CD4-positive, alpha-beta memory T cell (primary cell): ENCODE measurements at regions not wholly inside any gene's neighbourhood (a gene's known extent, or its start where the extent isn't known, plus 50 kb on each side); places are given as distances from the start of the nearest gene placed in this dataset.
"Not testable (repeated sequence)": the region's sequence is repeated elsewhere in the genome, so short reads cannot be mapped to it uniquely, and the experiment has no call there.

Source experiments
- CTCF ChIA-PET: fragments of 350-600 bp; sonication (Branson Sonifier 250); formaldehyde crosslinking; loops from one replicate; lab custom pipeline; 2021; ENCODE audit warnings: inconsistent platforms; ENCODE audit not compliant: partially characterized antibody; lab: Charles Lee
- POLR2A ChIA-PET: fragments of 350-600 bp; sonication (Branson Sonifier 250); formaldehyde crosslinking; loops from one replicate; lab custom pipeline; 2021; ENCODE audit not compliant: partially characterized antibody; lab: Charles Lee
- DNase-seq, 5 donors: peaks; one replicate each; pipeline versions ENCODE4 v3.0.0 to v3.0.0-alpha.2; 2020 to 2022; ENCODE audit warnings: mixed read lengths in 1 of 5
- H3K27ac ChIP-seq: one replicate; pipeline ENCODE4 v1.7.0; 2013; ENCODE audit warnings: low read depth, low read length
- H3K27me3 ChIP-seq: 2 replicates; pipeline ENCODE4 v1.7.0; 2013; ENCODE audit warnings: mild to moderate bottlenecking, low read length, moderate library complexity; ENCODE audit not compliant: insufficient read depth
- H3K36me3 ChIP-seq: 2 replicates; pipeline ENCODE4 v1.7.0; 2013; ENCODE audit warnings: mild to moderate bottlenecking, low read length, moderate library complexity; ENCODE audit not compliant: insufficient read depth
- H3K4me1 ChIP-seq: 2 replicates; pipeline ENCODE4 v1.7.0; 2013; ENCODE audit warnings: mild to moderate bottlenecking, low read length, moderate library complexity; ENCODE audit not compliant: insufficient read depth
- H3K4me3 ChIP-seq, 2 donors: one replicate each; pipeline ENCODE4 v1.7.0; 2013; ENCODE audit warnings: low read length in 2 of 2, mild to moderate bottlenecking in 1 of 2
- H3K9me3 ChIP-seq, 2 donors: one replicate each; pipeline ENCODE4 v1.7.0; 2013; ENCODE audit warnings: low read length in 2 of 2, control low read depth in 1 of 2; ENCODE audit not compliant: control insufficient read depth in 1 of 2
- H3K27ac Mint-ChIP-seq, 7 donors: one replicate each; pipeline ENCODE4 v1.8.0; 2020 to 2021; ENCODE audit warnings: mixed read lengths in 7 of 7, mild to moderate bottlenecking in 6 of 7, inconsistent platforms in 3 of 7, moderate library complexity in 3 of 7
- H3K27me3 Mint-ChIP-seq, 2 donors: one replicate each; pipeline ENCODE4 v1.8.0; 2020 to 2021; ENCODE audit warnings: mixed read lengths in 2 of 2
- H3K36me3 Mint-ChIP-seq, 2 donors: one replicate each; pipeline ENCODE4 v1.8.0; 2020 to 2021; ENCODE audit warnings: mixed read lengths in 2 of 2, inconsistent platforms in 1 of 2, mild to moderate bottlenecking in 1 of 2
- H3K4me1 Mint-ChIP-seq, 4 donors: one replicate each; pipeline ENCODE4 v1.8.0; 2020 to 2021; ENCODE audit warnings: mixed read lengths in 4 of 4, mild to moderate bottlenecking in 1 of 4
- H3K4me3 Mint-ChIP-seq, 8 donors: one replicate each; pipeline ENCODE4 v1.8.0; 2020 to 2021; ENCODE audit warnings: mixed read lengths in 8 of 8, mild to moderate bottlenecking in 7 of 8, moderate library complexity in 6 of 8, inconsistent platforms in 3 of 8
- H3K9me3 Mint-ChIP-seq, 8 donors: one replicate each; pipeline ENCODE4 v1.8.0; 2020 to 2021; ENCODE audit warnings: mixed read lengths in 8 of 8, mild to moderate bottlenecking in 5 of 8, inconsistent platforms in 3 of 8, moderate library complexity in 1 of 8
- intact Hi-C: fragments of 100-400 bp; cut with micrococcal nuclease; formaldehyde crosslinking; loops from one replicate; pipeline ENCODE4 v1.15.1; 2023

DNA sequence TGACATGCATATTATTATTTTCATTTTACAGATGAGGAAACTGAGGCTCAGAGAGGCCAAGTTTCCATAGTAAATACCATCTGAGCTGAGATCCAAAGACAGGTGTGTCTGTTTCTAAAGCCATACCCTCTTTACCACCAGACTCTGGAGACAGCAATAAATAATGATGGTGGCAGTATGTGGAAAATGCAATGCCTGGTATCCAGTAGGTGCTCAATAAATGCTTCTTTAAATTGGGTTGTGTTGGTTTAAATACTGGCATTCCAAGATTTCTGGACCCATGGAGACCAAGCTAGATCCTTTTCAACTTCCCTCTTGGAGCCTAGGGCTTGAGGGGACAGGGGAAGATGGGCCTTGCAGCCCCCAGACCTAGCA is 221.3 kb upstream of the MSX2 start:
- Histone ChIP-seq H3K27ac (no peak overlapping the region), H3K4me1 (no peaks in the 10 kb centered on the region), H3K9me3 (no peaks in the 10 kb centered on the region), H3K4me3 (no peak overlapping the region), H3K27me3 (no peaks in the 10 kb centered on the region), H3K36me3 (no peaks in the 10 kb centered on the region)
- Mint-ChIP-seq H3K36me3 (peaks cover 0 to 2% of the 10 kb centered on the region in 2 donors), H3K4me1 (no peaks in the 10 kb centered on the region), H3K9me3 (peaks cover 3 to 30% (median 19%) of the 10 kb centered on the region in 8 donors), H3K4me3 (no peak overlapping the region), H3K27ac (no peak overlapping the region), H3K27me3 (peaks cover 2% of the 10 kb centered on the region in 2 donors)
- CTCF ChIA-PET, result no interaction called here
- POLR2A ChIA-PET, result no interaction called here
- intact Hi-C loops, result no loop called here
- DNase-seq, result no peak

DNA sequence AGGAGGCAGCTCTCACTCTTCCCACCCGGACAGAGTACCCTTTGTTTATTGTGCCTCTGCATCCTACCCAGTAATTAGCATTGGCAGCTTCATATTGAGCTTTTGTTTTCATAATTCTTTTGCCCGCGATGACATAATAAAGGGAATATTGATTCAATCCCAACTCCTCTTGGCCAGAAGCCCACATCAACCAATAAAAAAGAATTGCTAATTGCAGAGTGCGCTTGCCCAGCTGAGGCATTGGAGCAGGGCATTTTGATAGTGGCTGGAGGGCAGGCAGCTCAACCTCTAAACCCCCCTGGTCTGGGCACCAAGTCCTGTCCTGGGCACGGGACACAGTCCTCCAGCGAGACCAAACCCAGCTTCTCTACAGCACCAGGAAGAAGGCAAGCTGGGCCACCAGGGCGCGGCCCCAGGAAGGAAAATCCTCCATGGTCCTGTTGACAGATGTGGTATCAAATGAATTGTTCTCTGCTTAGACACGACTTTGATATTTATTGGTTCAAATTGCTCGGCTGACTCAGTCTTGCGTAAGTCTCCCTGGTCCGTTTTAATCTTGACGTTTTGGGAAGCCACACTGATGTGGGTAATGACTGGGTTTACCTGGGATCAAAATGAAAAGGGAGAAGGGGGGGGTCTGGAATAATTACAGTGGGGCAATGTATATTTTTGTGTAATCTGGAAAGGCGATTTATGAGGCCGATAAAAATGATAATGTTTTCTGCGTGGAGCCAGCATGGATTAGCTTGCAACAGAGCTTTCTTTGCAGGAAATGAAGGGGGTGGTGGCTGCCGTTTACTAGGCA is 220.7 kb upstream of the MSX2 start:
- ChIA-PET CTCF (no interaction called here), POLR2A (no interaction called here)
- Histone ChIP-seq H3K4me1 (no peaks in the 10 kb centered on the region), H3K4me3 (no peak overlapping the region), H3K27me3 (no peaks in the 10 kb centered on the region), H3K9me3 (no peaks in the 10 kb centered on the region), H3K27ac (no peak overlapping the region), H3K36me3 (no peaks in the 10 kb centered on the region)
- H3K27ac Mint-ChIP-seq, result no peak overlapping the region
- intact Hi-C loops, result no loop called here
- H3K27me3 Mint-ChIP-seq, result peaks cover 2% of the 10 kb centered on the region in 2 donors
- H3K9me3 Mint-ChIP-seq, result peaks cover 3 to 25% (median 14%) of the 10 kb centered on the region in 8 donors
- no peak overlapping the region for H3K4me3 Mint-ChIP-seq
- DNase-seq, result no peak
- no peaks in the 10 kb centered on the region for H3K36me3 Mint-ChIP-seq
- no peaks in the 10 kb centered on the region for H3K4me1 Mint-ChIP-seq

DNA sequence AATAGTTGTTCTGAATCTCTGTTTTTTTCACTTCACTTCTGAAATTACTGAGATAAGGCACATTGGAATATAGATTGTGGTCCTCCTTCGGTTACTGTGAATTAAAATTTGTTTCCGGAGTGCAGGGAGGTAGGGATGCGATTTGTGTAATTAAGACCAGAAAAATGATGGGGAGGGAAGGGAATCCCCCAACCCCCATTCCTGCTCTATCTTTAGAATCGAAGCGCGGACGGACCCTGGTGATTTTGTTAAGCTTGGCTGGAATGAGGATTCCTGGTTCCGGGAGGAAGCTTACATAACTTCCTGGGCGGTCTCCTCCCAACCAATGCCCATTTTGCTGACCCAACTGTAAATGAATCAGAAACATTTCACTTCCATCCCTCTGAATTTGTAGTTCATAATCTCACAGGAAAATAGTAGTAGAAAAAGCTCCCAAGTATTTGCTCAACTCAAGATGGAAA is 220.1 kb upstream of the MSX2 start:
- Histone ChIP-seq H3K4me1 (no peaks in the 10 kb centered on the region), H3K9me3 (no peaks in the 10 kb centered on the region), H3K4me3 (no peak overlapping the region), H3K36me3 (no peaks in the 10 kb centered on the region), H3K27ac (no peak overlapping the region), H3K27me3 (no peaks in the 10 kb centered on the region)
- H3K27ac Mint-ChIP-seq, result no peak overlapping the region
- no peaks in the 10 kb centered on the region for H3K4me1 Mint-ChIP-seq
- intact Hi-C loops, result no loop called here
- DNase-seq, result no peak
- ChIA-PET CTCF (no interaction called here), POLR2A (no interaction called here)
- H3K9me3 Mint-ChIP-seq, result peaks cover 3 to 19% (median 11%) of the 10 kb centered on the region in 8 donors
- H3K36me3 Mint-ChIP-seq, result no peaks in the 10 kb centered on the region
- H3K4me3 Mint-ChIP-seq, result no peak overlapping the region
- H3K27me3 Mint-ChIP-seq, result peaks cover 2% of the 10 kb centered on the region in 2 donors

DNA sequence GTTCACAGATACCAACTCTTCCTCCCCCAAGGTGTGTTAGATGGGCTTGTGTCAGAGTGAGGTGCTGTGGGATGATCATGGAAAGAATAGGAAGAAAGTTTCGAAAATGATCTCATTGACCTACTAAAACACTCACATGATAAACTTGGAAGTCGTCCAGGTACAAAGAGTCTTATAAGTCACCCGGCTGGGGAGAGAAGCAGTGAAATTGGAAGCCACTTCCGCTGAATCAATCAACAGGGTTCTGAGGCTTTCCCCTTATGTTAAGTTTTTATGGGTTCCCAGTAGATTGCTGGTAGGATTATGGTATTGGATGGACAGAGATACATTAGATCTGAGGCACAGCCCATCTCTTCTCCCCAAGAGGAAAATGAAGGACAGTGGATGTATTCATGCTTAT is 218.8 kb upstream of the MSX2 start:
- Histone ChIP-seq H3K9me3 (no peaks in the 10 kb centered on the region), H3K4me1 (no peaks in the 10 kb centered on the region), H3K27ac (no peak overlapping the region), H3K36me3 (no peaks in the 10 kb centered on the region), H3K4me3 (no peak overlapping the region), H3K27me3 (no peaks in the 10 kb centered on the region)
- ChIA-PET POLR2A (no interaction called here), CTCF (no interaction called here)
- Mint-ChIP-seq H3K36me3 (no peaks in the 10 kb centered on the region), H3K4me3 (no peak overlapping the region), H3K27ac (no peak overlapping the region), H3K9me3 (peaks cover 0 to 8% (median 4%) of the 10 kb centered on the region in 8 donors), H3K27me3 (peaks cover 0 to 2% of the 10 kb centered on the region in 2 donors), H3K4me1 (no peaks in the 10 kb centered on the region)
- no peak for DNase-seq
- intact Hi-C loops, result no loop called here

DNA sequence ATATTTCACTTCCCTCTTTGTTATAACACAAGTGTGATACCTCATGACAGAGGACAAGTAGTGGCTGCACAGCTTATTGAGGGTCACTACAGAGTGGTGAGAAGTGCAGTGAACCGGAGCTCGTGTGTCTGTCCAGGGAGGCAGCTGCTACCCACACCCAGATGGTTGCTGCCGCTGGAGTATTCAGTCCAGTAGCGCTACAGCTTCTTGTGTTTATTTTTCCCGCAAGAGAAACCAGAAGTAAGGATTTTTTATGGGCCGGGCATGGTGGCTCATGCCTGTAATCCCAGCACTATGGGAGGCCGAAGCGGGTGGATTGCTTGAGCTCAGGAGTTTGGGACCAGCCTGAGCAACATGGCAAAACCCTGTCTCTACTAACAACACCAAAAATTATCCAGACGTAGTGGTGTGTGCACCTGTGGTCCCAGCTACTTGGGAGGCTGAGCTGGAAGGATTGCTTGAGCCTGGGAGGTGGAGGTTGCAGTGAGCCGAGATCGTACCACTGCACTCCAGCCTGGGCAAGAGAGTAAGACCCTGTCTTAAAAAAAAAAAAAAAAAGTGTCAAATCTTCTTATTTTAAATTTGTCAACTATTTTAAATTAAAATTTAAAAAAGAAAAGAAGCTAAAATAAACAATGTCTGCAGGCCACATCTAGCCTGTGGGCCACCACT is 213.5 kb upstream of the MSX2 start:
- CTCF ChIA-PET, result interaction anchor here (0.7 kb wide), 1 partner anchor 377 kb away, joined by 3 read pairs; no protein-coding TSS in a partner anchor
- H3K9me3 Mint-ChIP-seq, H3K36me3 ChIP-seq, H3K9me3 ChIP-seq, H3K27ac Mint-ChIP-seq, DNase-seq, H3K27me3 Mint-ChIP-seq, H3K27me3 ChIP-seq, H3K4me1 Mint-ChIP-seq, H3K27ac ChIP-seq, H3K4me1 ChIP-seq, H3K4me3 Mint-ChIP-seq, H3K4me3 ChIP-seq, H3K36me3 Mint-ChIP-seq, intact Hi-C loops: not testable (repeated sequence)
- POLR2A ChIA-PET, result interaction anchor here (0.7 kb wide), 1 partner anchor 399 kb away, joined by 4 read pairs; no protein-coding TSS in a partner anchor

DNA sequence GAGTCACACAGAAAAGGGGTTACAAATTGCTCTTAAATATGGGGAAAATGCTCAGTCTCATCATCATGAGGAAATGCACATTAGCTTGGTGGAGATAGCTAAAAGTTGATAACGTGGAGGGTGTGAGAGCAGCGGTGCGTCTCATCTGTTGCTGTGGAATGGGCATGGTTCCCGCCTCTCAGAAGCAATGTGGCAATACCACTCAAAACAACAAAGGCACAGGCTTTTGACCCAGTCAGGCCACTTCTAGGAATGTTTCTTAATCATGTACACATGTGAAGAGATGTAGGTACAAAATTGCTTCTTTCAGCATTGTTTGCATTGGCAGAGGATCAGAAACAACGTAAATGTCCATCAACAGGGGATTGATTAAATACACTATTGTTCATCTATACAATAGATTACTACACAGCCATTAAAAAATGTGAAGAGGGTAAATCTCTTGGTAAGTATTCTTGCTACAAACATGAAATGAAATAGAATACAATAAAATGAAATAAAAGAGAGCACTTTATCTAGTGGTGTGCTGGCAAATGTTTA is 212.6 kb upstream of the MSX2 start:
- CTCF ChIA-PET, result interaction anchor here (0.7 kb wide), 1 partner anchor 376 kb away, joined by 3 read pairs; no protein-coding TSS in a partner anchor
- POLR2A ChIA-PET, result interaction anchor here (0.7 kb wide), 1 partner anchor 398 kb away, joined by 4 read pairs; no protein-coding TSS in a partner anchor
- Mint-ChIP-seq H3K27me3 (peaks cover 0 to 2% of the 10 kb centered on the region in 2 donors), H3K9me3 (peaks cover 0 to 5% (median 0%) of the 10 kb centered on the region in 8 donors), H3K27ac (no peak overlapping the region), H3K4me3 (no peak overlapping the region), H3K36me3 (no peaks in the 10 kb centered on the region), H3K4me1 (no peaks in the 10 kb centered on the region)
- Histone ChIP-seq H3K9me3 (no peaks in the 10 kb centered on the region), H3K36me3 (no peaks in the 10 kb centered on the region), H3K4me3 (no peak overlapping the region), H3K27me3 (no peaks in the 10 kb centered on the region), H3K4me1 (no peaks in the 10 kb centered on the region), H3K27ac (no peak overlapping the region)
- DNase-seq, result no peak
- intact Hi-C loops, result no loop called here

DNA sequence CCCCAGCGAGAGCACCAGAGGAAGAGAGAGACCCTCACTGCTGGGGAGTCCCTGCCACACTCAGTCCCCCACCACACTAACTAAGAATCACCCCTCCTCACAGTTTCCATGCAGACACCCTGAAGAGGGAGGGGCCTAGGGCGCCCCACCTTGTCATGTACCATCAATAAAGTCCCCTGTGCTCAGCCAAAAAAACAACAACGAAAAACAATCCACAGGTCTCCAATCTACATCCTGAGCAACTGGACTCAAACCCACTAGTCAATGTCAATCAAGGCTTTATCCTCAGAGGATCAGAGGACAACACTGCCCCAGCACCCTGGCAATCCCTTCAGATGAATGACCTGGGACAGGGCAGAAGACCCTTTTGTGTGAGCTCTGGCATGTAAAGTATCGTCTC is 210.1 kb upstream of the MSX2 start:
- Mint-ChIP-seq H3K4me1 (no peaks in the 10 kb centered on the region), H3K27me3 (peaks cover 0 to 2% of the 10 kb centered on the region in 2 donors), H3K27ac (no peak overlapping the region), H3K36me3 (no peaks in the 10 kb centered on the region), H3K4me3 (no peak overlapping the region), H3K9me3 (peaks cover 0 to 6% (median 0%) of the 10 kb centered on the region in 8 donors)
- Histone ChIP-seq H3K4me1 (no peaks in the 10 kb centered on the region), H3K27me3 (no peaks in the 10 kb centered on the region), H3K4me3 (no peak overlapping the region), H3K36me3 (no peaks in the 10 kb centered on the region), H3K27ac (no peak overlapping the region), H3K9me3 (no peaks in the 10 kb centered on the region)
- ChIA-PET POLR2A (no interaction called here), CTCF (no interaction called here)
- intact Hi-C loops, result no loop called here
- DNase-seq, result no peak
